ENCODE measurements at regions not wholly inside any gene's neighbourhood (a gene's known extent, or its start where the extent isn't known, plus 50 kb on each side); places are given as distances from the start of the nearest gene placed in this dataset.

GRCh38 chr1:17998889-17999288 is 108.7 kb upstream of the IGSF21 start:
- Histone ChIP-seq H3K4me1 (ENCODE audit: control insufficient read depth, insufficient read depth, low read length) (no peaks in the 10 kb centered on the region), H3K27ac (ENCODE audit: extremely low read depth, low read depth, low read length) (no peak overlapping the region), H3K36me3 (ENCODE audit: control insufficient read depth in 2 of 2, insufficient read depth in 1 of 2, low read length in 2 of 2) (no peaks in the 10 kb centered on the region), H3K4me3 (ENCODE audit: low read depth, low read length) (no peak overlapping the region), H3K9me3 (ENCODE audit: control insufficient read depth, insufficient read depth, low read depth, low read length) (no peaks in the 10 kb centered on the region)
- POLR2A ChIA-PET = no interaction called here
- CTCF ChIA-PET = no interaction called here
- TF ChIP-seq ZNF645 (tag by site-specific recombination; IDR thresholded peaks at IDR 0.05) (no peak), EGR2 (tag by site-specific recombination; IDR thresholded peaks at IDR 0.05; ENCODE audit: low read depth) (peak; percentile 42; the same call in 1 of the 2 replicates), ZFHX2 (tag by site-specific recombination; conservative IDR thresholded peaks at IDR 0.05) (peak; percentile 53; the same call in 1 of the 2 replicates), KLF1 (tag by site-specific recombination; IDR thresholded peaks at IDR 0.05) (no peak), ZSCAN16 (tag by site-specific recombination; IDR thresholded peaks at IDR 0.05) (no peak), ZNF830 (tag by site-specific recombination; IDR thresholded peaks at IDR 0.05; ENCODE audit: low read depth) (no peak), ZNF514 (tag by site-specific recombination; IDR thresholded peaks at IDR 0.05) (no peak)

GRCh38 chr1:17999884-18000283 is 107.7 kb upstream of the IGSF21 start:
- no peaks in the 10 kb centered on the region for H3K36me3 ChIP-seq (ENCODE audit: control insufficient read depth in 2 of 2, insufficient read depth in 1 of 2, low read length in 2 of 2)
- ChIA-PET CTCF (interaction anchor here (0.7 to 1.0 kb wide), 2 partner anchors 81 to 364 kb away, joined by 3 read pairs; no protein-coding TSS in a partner anchor), POLR2A (no interaction called here)

DNA sequence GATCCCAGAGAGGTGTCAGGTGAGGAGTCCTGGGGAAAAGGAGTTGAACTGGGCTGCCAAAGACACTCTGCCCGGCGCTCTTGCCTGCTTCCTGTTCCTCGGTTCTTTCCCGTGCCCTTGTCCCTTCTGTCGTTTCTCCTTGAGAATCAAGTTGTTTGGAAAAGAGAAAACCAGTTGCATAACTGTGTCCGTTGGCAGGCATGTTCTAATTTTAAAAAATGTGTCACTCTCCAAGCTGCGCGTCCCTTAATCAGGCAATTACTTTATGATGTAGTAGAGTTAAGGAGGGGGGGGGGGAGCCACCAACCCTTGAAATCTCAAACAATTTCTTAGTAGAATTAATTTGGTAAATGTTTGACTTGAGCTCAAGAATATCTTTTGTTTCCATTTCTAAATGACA is 105.9 kb upstream of the IGSF21 start:
- Histone ChIP-seq H3K4me3 (ENCODE audit: low read depth, low read length) (no peak overlapping the region), H3K4me1 (ENCODE audit: control insufficient read depth, insufficient read depth, low read length) (no peaks in the 10 kb centered on the region), H3K27ac (ENCODE audit: extremely low read depth, low read depth, low read length) (no peak overlapping the region), H3K36me3 (ENCODE audit: control insufficient read depth in 2 of 2, insufficient read depth in 1 of 2, low read length in 2 of 2) (no peaks in the 10 kb centered on the region), H3K9me3 (ENCODE audit: control insufficient read depth, insufficient read depth, low read depth, low read length) (no peaks in the 10 kb centered on the region)
- CTCF ChIA-PET = no interaction called here
- TF ChIP-seq ZNF768 (tag by site-specific recombination; IDR thresholded peaks at IDR 0.05) (no peak), ZNF48 (tag by site-specific recombination; IDR thresholded peaks at IDR 0.05) (no peak), ZNF624 (tag by site-specific recombination; IDR thresholded peaks at IDR 0.05) (no peak), ZNF341 (tag by site-specific recombination; IDR thresholded peaks at IDR 0.05; ENCODE audit: low read depth) (no peak), OVOL3 (tag by site-specific recombination; IDR thresholded peaks at IDR 0.05) (no peak), ZNF114 (tag by site-specific recombination; IDR thresholded peaks at IDR 0.05) (no peak), ZBTB21 (tag by site-specific recombination; IDR thresholded peaks at IDR 0.05) (no peak), ZNF311 (tag by site-specific recombination; IDR thresholded peaks at IDR 0.05; ENCODE audit: borderline replicate concordance) (no peak), ZNF555 (tag by site-specific recombination; conservative IDR thresholded peaks at IDR 0.05) (no peak)
- TF ChIP-seq, protein P1, sequence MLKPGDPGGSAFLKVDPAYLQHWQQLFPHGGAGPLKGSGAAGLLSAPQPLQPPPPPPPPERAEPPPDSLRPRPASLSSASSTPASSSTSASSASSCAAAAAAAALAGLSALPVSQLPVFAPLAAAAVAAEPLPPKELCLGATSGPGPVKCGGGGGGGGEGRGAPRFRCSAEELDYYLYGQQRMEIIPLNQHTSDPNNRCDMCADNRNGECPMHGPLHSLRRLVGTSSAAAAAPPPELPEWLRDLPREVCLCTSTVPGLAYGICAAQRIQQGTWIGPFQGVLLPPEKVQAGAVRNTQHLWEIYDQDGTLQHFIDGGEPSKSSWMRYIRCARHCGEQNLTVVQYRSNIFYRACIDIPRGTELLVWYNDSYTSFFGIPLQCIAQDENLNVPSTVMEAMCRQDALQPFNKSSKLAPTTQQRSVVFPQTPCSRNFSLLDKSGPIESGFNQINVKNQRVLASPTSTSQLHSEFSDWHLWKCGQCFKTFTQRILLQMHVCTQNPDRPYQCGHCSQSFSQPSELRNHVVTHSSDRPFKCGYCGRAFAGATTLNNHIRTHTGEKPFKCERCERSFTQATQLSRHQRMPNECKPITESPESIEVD (tag by site-specific recombination; IDR thresholded peaks at IDR 0.05) = no peak
- TF ChIP-seq, protein P2, sequence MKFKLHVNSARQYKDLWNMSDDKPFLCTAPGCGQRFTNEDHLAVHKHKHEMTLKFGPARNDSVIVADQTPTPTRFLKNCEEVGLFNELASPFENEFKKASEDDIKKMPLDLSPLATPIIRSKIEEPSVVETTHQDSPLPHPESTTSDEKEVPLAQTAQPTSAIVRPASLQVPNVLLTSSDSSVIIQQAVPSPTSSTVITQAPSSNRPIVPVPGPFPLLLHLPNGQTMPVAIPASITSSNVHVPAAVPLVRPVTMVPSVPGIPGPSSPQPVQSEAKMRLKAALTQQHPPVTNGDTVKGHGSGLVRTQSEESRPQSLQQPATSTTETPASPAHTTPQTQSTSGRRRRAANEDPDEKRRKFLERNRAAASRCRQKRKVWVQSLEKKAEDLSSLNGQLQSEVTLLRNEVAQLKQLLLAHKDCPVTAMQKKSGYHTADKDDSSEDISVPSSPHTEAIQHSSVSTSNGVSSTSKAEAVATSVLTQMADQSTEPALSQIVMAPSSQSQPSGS (tag by site-specific recombination; IDR thresholded peaks at IDR 0.05; ENCODE audit: low read depth) = no peak
- TF ChIP-seq, protein P3, sequence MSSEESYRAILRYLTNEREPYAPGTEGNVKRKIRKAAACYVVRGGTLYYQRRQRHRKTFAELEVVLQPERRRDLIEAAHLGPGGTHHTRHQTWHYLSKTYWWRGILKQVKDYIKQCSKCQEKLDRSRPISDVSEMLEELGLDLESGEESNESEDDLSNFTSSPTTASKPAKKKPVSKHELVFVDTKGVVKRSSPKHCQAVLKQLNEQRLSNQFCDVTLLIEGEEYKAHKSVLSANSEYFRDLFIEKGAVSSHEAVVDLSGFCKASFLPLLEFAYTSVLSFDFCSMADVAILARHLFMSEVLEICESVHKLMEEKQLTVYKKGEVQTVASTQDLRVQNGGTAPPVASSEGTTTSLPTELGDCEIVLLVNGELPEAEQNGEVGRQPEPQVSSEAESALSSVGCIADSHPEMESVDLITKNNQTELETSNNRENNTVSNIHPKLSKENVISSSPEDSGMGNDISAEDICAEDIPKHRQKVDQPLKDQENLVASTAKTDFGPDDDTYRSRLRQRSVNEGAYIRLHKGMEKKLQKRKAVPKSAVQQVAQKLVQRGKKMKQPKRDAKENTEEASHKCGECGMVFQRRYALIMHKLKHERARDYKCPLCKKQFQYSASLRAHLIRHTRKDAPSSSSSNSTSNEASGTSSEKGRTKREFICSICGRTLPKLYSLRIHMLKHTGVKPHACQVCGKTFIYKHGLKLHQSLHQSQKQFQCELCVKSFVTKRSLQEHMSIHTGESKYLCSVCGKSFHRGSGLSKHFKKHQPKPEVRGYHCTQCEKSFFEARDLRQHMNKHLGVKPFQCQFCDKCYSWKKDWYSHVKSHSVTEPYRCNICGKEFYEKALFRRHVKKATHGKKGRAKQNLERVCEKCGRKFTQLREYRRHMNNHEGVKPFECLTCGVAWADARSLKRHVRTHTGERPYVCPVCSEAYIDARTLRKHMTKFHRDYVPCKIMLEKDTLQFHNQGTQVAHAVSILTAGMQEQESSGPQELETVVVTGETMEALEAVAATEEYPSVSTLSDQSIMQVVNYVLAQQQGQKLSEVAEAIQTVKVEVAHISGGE (tag by site-specific recombination; conservative IDR thresholded peaks at IDR 0.05; ENCODE audit: low read depth) = no peak
- POLR2A ChIA-PET = no interaction called here

More at GRCh38 chr1:17999884-18000283, 107.7 kb upstream of the IGSF21 start:
- Histone ChIP-seq H3K9me3 (ENCODE audit: control insufficient read depth, insufficient read depth, low read depth, low read length) (no peaks in the 10 kb centered on the region), H3K4me3 (ENCODE audit: low read depth, low read length) (no peak overlapping the region), H3K4me1 (ENCODE audit: control insufficient read depth, insufficient read depth, low read length) (no peaks in the 10 kb centered on the region), H3K27ac (ENCODE audit: extremely low read depth, low read depth, low read length) (no peak overlapping the region)
- TF ChIP-seq ZNF513 (tag by site-specific recombination; IDR thresholded peaks at IDR 0.05) = no peak
- TF ChIP-seq ZBTB17 (tag by site-specific recombination; IDR thresholded peaks at IDR 0.05) = no peak
